ENCODE measurements at regions not wholly inside any gene's neighbourhood (a gene's known extent, or its start where the extent isn't known, plus 50 kb on each side); places are given as distances from the start of the nearest gene placed in this dataset.
A peak's percentile ranks its signal among the peaks of the same experiment; 100 is the strongest.

GRCh38 chr2:65727381-65727780 is 295.0 kb upstream of the SPRED2 start:
- TF ChIP-seq EP300 (IDR thresholded peaks at IDR 0.05; ENCODE audit: low read depth), result no peak
- TF ChIP-seq, protein P1, sequence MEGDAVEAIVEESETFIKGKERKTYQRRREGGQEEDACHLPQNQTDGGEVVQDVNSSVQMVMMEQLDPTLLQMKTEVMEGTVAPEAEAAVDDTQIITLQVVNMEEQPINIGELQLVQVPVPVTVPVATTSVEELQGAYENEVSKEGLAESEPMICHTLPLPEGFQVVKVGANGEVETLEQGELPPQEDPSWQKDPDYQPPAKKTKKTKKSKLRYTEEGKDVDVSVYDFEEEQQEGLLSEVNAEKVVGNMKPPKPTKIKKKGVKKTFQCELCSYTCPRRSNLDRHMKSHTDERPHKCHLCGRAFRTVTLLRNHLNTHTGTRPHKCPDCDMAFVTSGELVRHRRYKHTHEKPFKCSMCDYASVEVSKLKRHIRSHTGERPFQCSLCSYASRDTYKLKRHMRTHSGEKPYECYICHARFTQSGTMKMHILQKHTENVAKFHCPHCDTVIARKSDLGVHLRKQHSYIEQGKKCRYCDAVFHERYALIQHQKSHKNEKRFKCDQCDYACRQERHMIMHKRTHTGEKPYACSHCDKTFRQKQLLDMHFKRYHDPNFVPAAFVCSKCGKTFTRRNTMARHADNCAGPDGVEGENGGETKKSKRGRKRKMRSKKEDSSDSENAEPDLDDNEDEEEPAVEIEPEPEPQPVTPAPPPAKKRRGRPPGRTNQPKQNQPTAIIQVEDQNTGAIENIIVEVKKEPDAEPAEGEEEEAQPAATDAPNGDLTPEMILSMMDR (IDR thresholded peaks at IDR 0.05), result no peak
- no peak for TF ChIP-seq POLR2AphosphoS5 (IDR thresholded peaks at IDR 0.05)
- TF ChIP-seq POLR2A (IDR thresholded peaks at IDR 0.05), result no peak
- Histone ChIP-seq H3K36me3 (no peaks in the 10 kb centered on the region), H3K9me3 (no peaks in the 10 kb centered on the region), H3K4me1 (no peaks in the 10 kb centered on the region), H3K4me3 (no peak overlapping the region), H3K27ac (no peak overlapping the region), H3K27me3 (no peaks in the 10 kb centered on the region)
- intact Hi-C loops (cut with DNase I; ENCODE audit: low total_unique reads) (no loop called here), in situ Hi-C loops (cut with MboI; ENCODE audit: low pct_ligation_motif_present in 1 of 4, low pct_unique_long_range_greater_than_20kb in 1 of 4, low sequenced_read_pairs in 3 of 4) (no loop called here)
- DNase-seq, result no peak
- 27 to 54% methylated on average over 1 of the region's 1 CpG for WGBS, 2 donors (ENCODE audit: low coverage in 1 of 2)

- H3K36me3 ChIP-seq, result no peaks in the 10 kb centered on the region
- no peak overlapping the region for H3K4me3 ChIP-seq
- intact Hi-C loops (cut with DNase I; ENCODE audit: low total_unique reads) (no loop called here), in situ Hi-C loops (cut with MboI; ENCODE audit: low pct_ligation_motif_present in 1 of 4, low pct_unique_long_range_greater_than_20kb in 1 of 4, low sequenced_read_pairs in 3 of 4) (no loop called here)
- WGBS, 2 donors (ENCODE audit: low coverage in 1 of 2), result 81 to 100% methylated on average over 2 to 4 of the region's 4 CpGs
- H3K9me3 ChIP-seq, result no peaks in the 10 kb centered on the region
- TF ChIP-seq, protein P1 (IDR thresholded peaks at IDR 0.05), result no peak
- no peak for TF ChIP-seq POLR2AphosphoS5 (IDR thresholded peaks at IDR 0.05)
- TF ChIP-seq POLR2A (IDR thresholded peaks at IDR 0.05), result no peak
- no peak for TF ChIP-seq EP300 (IDR thresholded peaks at IDR 0.05; ENCODE audit: low read depth)
- H3K27me3 ChIP-seq, result no peaks in the 10 kb centered on the region
- no peaks in the 10 kb centered on the region for H3K4me1 ChIP-seq
- no peak overlapping the region for H3K27ac ChIP-seq
- no peak for DNase-seq
Observed at GRCh38 chr2:65724752-65725151, 292.4 kb upstream of the SPRED2 start.

GRCh38 chr2:65724336-65724735 is 291.9 kb upstream of the SPRED2 start:
- 17% methylated on average over 2 of the region's 2 CpGs; no CpG with 5 or more reads in 1 of the 2 donors for WGBS, 2 donors (ENCODE audit: low coverage in 1 of 2)
- TF ChIP-seq EP300 (IDR thresholded peaks at IDR 0.05; ENCODE audit: low read depth), result no peak
- no peak for TF ChIP-seq POLR2A (IDR thresholded peaks at IDR 0.05)
- TF ChIP-seq, protein P1 (IDR thresholded peaks at IDR 0.05), result no peak
- TF ChIP-seq POLR2AphosphoS5 (IDR thresholded peaks at IDR 0.05), result no peak
- Histone ChIP-seq H3K4me3 (no peak overlapping the region), H3K27me3 (no peaks in the 10 kb centered on the region), H3K9me3 (no peaks in the 10 kb centered on the region), H3K4me1 (no peaks in the 10 kb centered on the region), H3K27ac (no peak overlapping the region), H3K36me3 (no peaks in the 10 kb centered on the region)
- intact Hi-C loops (cut with DNase I; ENCODE audit: low total_unique reads), result no loop called here
- in situ Hi-C loops (cut with MboI; ENCODE audit: low pct_ligation_motif_present in 1 of 4, low pct_unique_long_range_greater_than_20kb in 1 of 4, low sequenced_read_pairs in 3 of 4), result no loop called here
- DNase-seq, result no peak

- no peak for TF ChIP-seq POLR2AphosphoS5 (IDR thresholded peaks at IDR 0.05)
- TF ChIP-seq, protein P1 (IDR thresholded peaks at IDR 0.05), result peak in 2 of 5 experiments; percentile 10 to 25
- no peaks in the 10 kb centered on the region for H3K9me3 ChIP-seq
- no peaks in the 10 kb centered on the region for H3K27me3 ChIP-seq
- in situ Hi-C loops (cut with MboI; ENCODE audit: low pct_ligation_motif_present in 1 of 4, low pct_unique_long_range_greater_than_20kb in 1 of 4, low sequenced_read_pairs in 3 of 4) (no loop called here), intact Hi-C loops (cut with DNase I; ENCODE audit: low total_unique reads) (no loop called here)
- WGBS, 2 donors (ENCODE audit: low coverage in 1 of 2), result 50 to 51% methylated on average over 1 to 5 of the region's 5 CpGs
- no peaks in the 10 kb centered on the region for H3K36me3 ChIP-seq
- H3K27ac ChIP-seq, result no peak overlapping the region
- no peaks in the 10 kb centered on the region for H3K4me1 ChIP-seq
- peak; percentile 30 for DNase-seq
- no peak overlapping the region for H3K4me3 ChIP-seq
Observed at GRCh38 chr2:65722028-65722778, 289.8 kb upstream of the SPRED2 start.
